H1 (cell line): ENCODE measurements at regions not wholly inside any gene's neighbourhood (a gene's known extent, or its start where the extent isn't known, plus 50 kb on each side); places are given as distances from the start of the nearest gene placed in this dataset.

ENCODE experiments used
- CTCF ChIA-PET: fragments of 300-600 bp; sonication (Branson Sonifier 250); formaldehyde crosslinking; loops from one replicate; lab custom pipeline; 2021; ENCODE audit not compliant: partially characterized antibody; lab: Charles Lee
- POLR2A ChIA-PET: fragments of 300-600 bp; sonication (Branson Sonifier 250); formaldehyde crosslinking; loops from one replicate; lab custom pipeline; 2021; ENCODE audit warnings: inconsistent platforms; ENCODE audit not compliant: partially characterized antibody; lab: Charles Lee
- DNase-seq, 2 experiments: peaks; one replicate each; pipeline versions ENCODE4 v3.0.0 to v3.0.0-alpha.2; 2010 to 2022; ENCODE audit warnings: low spot score in 2 of 2, low read depth in 1 of 2, mixed read lengths in 1 of 2
- FAIRE-seq: peaks from 2 replicates; lab custom pipeline; 2011; peaks lifted over from hg19 to GRCh38; lab: Jason Lieb, UNC
- H2AFZ ChIP-seq: 2 replicates; pipeline ENCODE4 v1.8.1; 2012; ENCODE audit warnings: low read length, inconsistent platforms
- H2AK5ac ChIP-seq: 2 replicates; pipeline ENCODE4 v1.6.1; 2013; ENCODE audit warnings: low read depth, low read length
- H2BK120ac ChIP-seq: replicated peaks from 2 replicates; pipeline ENCODE3; 2013; ENCODE audit warnings: low read depth, low read length, inconsistent platforms
- H2BK12ac ChIP-seq: 2 replicates; pipeline ENCODE4 v1.6.1; 2013; ENCODE audit warnings: low read depth, low read length
- H2BK15ac ChIP-seq: 2 replicates; pipeline ENCODE4 v1.6.1; 2013; ENCODE audit warnings: low read length
- H2BK20ac ChIP-seq: 2 replicates; pipeline ENCODE4 v1.6.1; 2013; ENCODE audit warnings: low read length
- H2BK5ac ChIP-seq: 2 replicates; pipeline ENCODE4 v1.6.1; 2013; ENCODE audit warnings: low read depth, low read length
- H3K14ac ChIP-seq: 2 replicates; pipeline ENCODE4 v1.6.1; 2013; ENCODE audit warnings: inconsistent platforms; ENCODE audit not compliant: insufficient read length
- H3K18ac ChIP-seq: 2 replicates; pipeline ENCODE4 v1.6.1; 2013; ENCODE audit warnings: low read length; ENCODE audit errors: extremely low read depth
- H3K23ac ChIP-seq: 2 replicates; pipeline ENCODE4 v1.6.1; 2013; ENCODE audit warnings: inconsistent platforms; ENCODE audit not compliant: insufficient read length
- H3K23me2 ChIP-seq: 2 replicates; pipeline ENCODE4 v1.6.1; 2013; ENCODE audit warnings: low read depth, low read length
- H3K27ac ChIP-seq: 2 replicates; pipeline ENCODE4 v1.6.1; 2011; ENCODE audit warnings: low read depth, low read length, inconsistent platforms
- H3K27me3 ChIP-seq, 4 experiments: replicated peaks in 1 of 4; 1 replicate in 1 of 4; 2 replicates in 3 of 4; pipeline versions ENCODE4 v1.6.1 to v1.8.1; 2011 to 2013; ENCODE audit warnings: low read length in 3 of 4, mild to moderate bottlenecking in 3 of 4, inconsistent platforms in 2 of 4, mixed read lengths in 2 of 4, moderate library complexity in 1 of 4; ENCODE audit not compliant: control insufficient read depth in 3 of 4, insufficient read depth in 3 of 4; ENCODE audit errors: extremely low read depth in 1 of 4
- H3K36me3 ChIP-seq, 4 experiments: 2 replicates each; pipeline versions ENCODE4 v1.6.1 to v1.8.1; 2011 to 2013; ENCODE audit warnings: mild to moderate bottlenecking in 4 of 4, low read length in 3 of 4, moderate library complexity in 2 of 4, control low read depth in 1 of 4, inconsistent platforms in 1 of 4; ENCODE audit not compliant: insufficient read depth in 4 of 4, control insufficient read depth in 2 of 4
- H3K4ac ChIP-seq: replicated peaks from 2 replicates; pipeline ENCODE3; 2013; ENCODE audit warnings: low read length, low read depth, mixed read lengths, inconsistent platforms; ENCODE audit not compliant: insufficient read length
- H3K4me1 ChIP-seq, 4 experiments: replicated peaks in 1 of 4; 1 replicate in 1 of 4; 2 replicates in 3 of 4; pipeline versions ENCODE4 v1.6.1 to v1.8.1; 2011 to 2013; ENCODE audit warnings: low read length in 3 of 4, inconsistent platforms in 2 of 4, mixed read lengths in 1 of 4; ENCODE audit not compliant: insufficient read depth in 4 of 4, control insufficient read depth in 3 of 4
- H3K4me2 ChIP-seq, 2 experiments: 2 replicates each; pipeline versions ENCODE4 v1.6.1 to v1.8.1; 2011 to 2013; ENCODE audit warnings: low read depth in 2 of 2, low read length in 2 of 2, control low read depth in 1 of 2, inconsistent platforms in 1 of 2, mild to moderate bottlenecking in 1 of 2; ENCODE audit not compliant: insufficient read depth in 1 of 2
- H3K4me3 ChIP-seq, 4 experiments: fragments of 200-600, 300-600 bp in 1 of 4; sonication (generic), shearing (Covaris generic), sonication (Bioruptor Twin) in 1 of 4; 2 replicates each; pipeline versions ENCODE4 v1.5.1 to v1.8.1; 2011 to 2016; ENCODE audit warnings: low read length in 4 of 4, low read depth in 3 of 4, control low read depth in 2 of 4, inconsistent platforms in 2 of 4, mild to moderate bottlenecking in 2 of 4, mixed read lengths in 1 of 4, moderate library complexity in 1 of 4; ENCODE audit not compliant: insufficient read depth in 2 of 4; ENCODE audit errors: extremely low read depth in 1 of 4
- H3K56ac ChIP-seq: replicated peaks from 2 replicates; pipeline ENCODE3; 2013; ENCODE audit warnings: low read depth, mild to moderate bottlenecking, mixed read lengths, low read length, inconsistent platforms; ENCODE audit not compliant: insufficient read length
- H3K79me1 ChIP-seq: 2 replicates; pipeline ENCODE4 v1.6.1; 2013; ENCODE audit warnings: low read depth, low read length, control low read depth
- H3K79me2 ChIP-seq, 2 experiments: 2 replicates each; pipeline versions ENCODE4 v1.6.1 to v1.8.1; 2012 to 2013; ENCODE audit warnings: low read length in 2 of 2, mild to moderate bottlenecking in 2 of 2, inconsistent platforms in 1 of 2; ENCODE audit not compliant: insufficient read depth in 2 of 2, control insufficient read depth in 1 of 2
- H3K9ac ChIP-seq, 4 experiments: replicated peaks in 1 of 4; 1 replicate in 1 of 4; 2 replicates in 3 of 4; pipeline versions ENCODE4 v1.6.1 to v1.8.1; 2011 to 2013; ENCODE audit warnings: low read depth in 3 of 4, low read length in 3 of 4, control low read depth in 2 of 4, mild to moderate bottlenecking in 2 of 4, moderate library complexity in 2 of 4, inconsistent platforms in 1 of 4; ENCODE audit errors: extremely low read depth in 1 of 4
- H3K9me3 ChIP-seq, 2 experiments: 2 replicates each; pipeline versions ENCODE4 v1.6.1 to v1.8.1; 2012 to 2013; ENCODE audit warnings: mild to moderate bottlenecking in 2 of 2, moderate library complexity in 2 of 2, control low read depth in 1 of 2, inconsistent platforms in 1 of 2, low read depth in 1 of 2, low read length in 1 of 2, mixed read lengths in 1 of 2; ENCODE audit not compliant: insufficient read depth in 2 of 2
- H4K20me1 ChIP-seq, 2 experiments: replicated peaks in 1 of 2; 2 replicates each; pipeline versions ENCODE3 to v1.8.1; 2011 to 2013; ENCODE audit warnings: inconsistent platforms in 2 of 2, low read length in 2 of 2, mild to moderate bottlenecking in 1 of 2; ENCODE audit not compliant: insufficient read depth in 2 of 2, control insufficient read depth in 1 of 2
- H4K5ac ChIP-seq: 2 replicates; pipeline ENCODE4 v1.6.1; 2013; ENCODE audit warnings: low read length, low read depth, mixed read lengths, inconsistent platforms; ENCODE audit not compliant: insufficient read length
- H4K8ac ChIP-seq: 2 replicates; pipeline ENCODE4 v1.8.0; 2013; ENCODE audit warnings: mild to moderate bottlenecking, moderate library complexity, low read length, inconsistent platforms; ENCODE audit not compliant: insufficient read depth; ENCODE audit errors: extremely low read depth
- H4K91ac ChIP-seq: replicated peaks from 2 replicates; pipeline ENCODE3; 2013; ENCODE audit warnings: low read length, mixed read lengths, inconsistent platforms; ENCODE audit not compliant: insufficient read length
- CEBPB ChIP-seq: IDR thresholded peaks from 2 replicates; pipeline ENCODE4 v1.6.1; 2012; ENCODE audit warnings: low read depth, low read length
- GABPA ChIP-seq: IDR thresholded peaks from 2 replicates; pipeline ENCODE4 v1.6.1; 2011; ENCODE audit warnings: mild to moderate bottlenecking, low read length, moderate library complexity, borderline replicate concordance; ENCODE audit not compliant: insufficient read depth
- KDM1A ChIP-seq: fragments of 200-600, 300-600 bp; sonication (generic); IDR thresholded peaks from 2 replicates; pipeline ENCODE4 v1.7.1; 2016; ENCODE audit warnings: mild to moderate bottlenecking, low read length, borderline replicate concordance
- RNF2 ChIP-seq: fragments of 200-900, 300-1000 bp; sonication (generic); IDR thresholded peaks from 2 replicates; pipeline ENCODE4 v1.7.1; 2016; ENCODE audit warnings: borderline replicate concordance, low read depth, mild to moderate bottlenecking, antibody characterized with exemption, low read length; ENCODE audit not compliant: poor library complexity, severe bottlenecking; ENCODE audit errors: missing control alignments
- SIRT6 ChIP-seq: IDR thresholded peaks from one replicate; pipeline ENCODE4 v1.7.1; 2012; ENCODE audit warnings: low read length, inconsistent platforms
- SIX5 ChIP-seq: IDR thresholded peaks from 2 replicates; pipeline ENCODE4 v1.6.1; 2011; ENCODE audit warnings: mild to moderate bottlenecking, low read depth, low read length
- SRF ChIP-seq: IDR thresholded peaks from 2 replicates; pipeline ENCODE4 v1.6.1; 2011; ENCODE audit warnings: mild to moderate bottlenecking, low read depth, low read length, moderate library complexity
- TAF7 ChIP-seq: optimal IDR thresholded peaks from 2 replicates; pipeline ENCODE3; 2011; ENCODE audit warnings: low read depth, mild to moderate bottlenecking, inconsistent platforms, low read length, moderate library complexity, borderline replicate concordance
- USF2 ChIP-seq: IDR thresholded peaks from 2 replicates; pipeline ENCODE4 v1.6.1; 2011; ENCODE audit warnings: low read length, improper control_type of control experiment
- YY1 ChIP-seq: IDR thresholded peaks from 2 replicates; pipeline ENCODE4 v1.6.1; 2011; ENCODE audit warnings: low read depth, mild to moderate bottlenecking, low read length
- WGBS, 2 experiments: shearing (Covaris generic) in 1 of 2; methylation state at CpG; one replicate each; pipeline versions ENCODE4 v1.1.6 to v1.1.7; 2013 to 2015; ENCODE audit warnings: low lambda C conversion rate in 2 of 2, mixed read lengths in 2 of 2, inconsistent platforms in 1 of 2, low coverage in 1 of 2, missing lambda C conversion rate in 1 of 2; ENCODE audit not compliant: insufficient replicate concordance in 2 of 2, insufficient coverage in 1 of 2, insufficient read length in 1 of 2; ENCODE audit errors: extremely low coverage in 1 of 2, missing lambda C conversion rate in 1 of 2; 5-methylcytosine and 5-hydroxymethylcytosine counted together

- ChIA-PET POLR2A (no interaction called here), CTCF (interaction anchor here (0.9 to 2.3 kb wide), 4 partner anchors 12 to 278 kb away, joined by 3 to 8 read pairs (median 4); no protein-coding TSS in a partner anchor)
- Histone ChIP-seq H3K23ac (no peak overlapping the region), H4K8ac (no peak overlapping the region), H2AK5ac (no peak overlapping the region), H3K4ac (no peak overlapping the region), H3K4me3 (no peak overlapping the region), H3K27ac (no peak overlapping the region), H4K20me1 (no peaks in the 10 kb centered on the region), H2BK12ac (no peak overlapping the region), H3K4me2 (no peak overlapping the region), H3K36me3 (no peaks in the 10 kb centered on the region), H3K79me1 (no peaks in the 10 kb centered on the region), H3K4me1 (no peaks in the 10 kb centered on the region; a peak in 1 of 7 replicates), H2AFZ (no peak overlapping the region), H2BK20ac (no peak overlapping the region), H3K9ac (no peak overlapping the region), H4K91ac (no peak overlapping the region), H2BK120ac (no peak overlapping the region), H3K79me2 (no peaks in the 10 kb centered on the region), H2BK15ac (no peak overlapping the region), H3K23me2 (no peaks in the 10 kb centered on the region), H3K14ac (no peak overlapping the region), H3K9me3 (peaks cover 4 to 9% of the 10 kb centered on the region in 2 experiments; a peak in 3 of 4 replicates), H3K27me3 (peaks cover 0 to 3% (median 0%) of the 10 kb centered on the region in 4 experiments; a peak in 1 of 7 replicates), H2BK5ac (no peak overlapping the region), H4K5ac (no peak overlapping the region), H3K56ac (no peak overlapping the region), H3K18ac (no peak overlapping the region)
- 65% methylated on average over 4 of the region's 4 CpGs; no CpG with 5 or more reads in 1 of the 2 experiments for WGBS, 2 experiments
- DNase-seq (no peak), FAIRE-seq (no peak)
- no peak for TF ChIP-seq TAF7
- TF ChIP-seq GABPA, result no peak
- no peak for TF ChIP-seq KDM1A
- TF ChIP-seq SIX5, result no peak
- no peak for TF ChIP-seq SIRT6
- no peak for TF ChIP-seq YY1
- TF ChIP-seq CEBPB, result no peak
- TF ChIP-seq USF2, result no peak
- no peak for TF ChIP-seq SRF
- TF ChIP-seq RNF2, result no peak
Observed at GRCh38 chr7:155191901-155192478, 105.7 kb upstream of the INSIG1 start.
